ENCODE measurements at regions not wholly inside any gene's neighbourhood (a gene's known extent, or its start where the extent isn't known, plus 50 kb on each side); places are given as distances from the start of the nearest gene placed in this dataset.

DNA sequence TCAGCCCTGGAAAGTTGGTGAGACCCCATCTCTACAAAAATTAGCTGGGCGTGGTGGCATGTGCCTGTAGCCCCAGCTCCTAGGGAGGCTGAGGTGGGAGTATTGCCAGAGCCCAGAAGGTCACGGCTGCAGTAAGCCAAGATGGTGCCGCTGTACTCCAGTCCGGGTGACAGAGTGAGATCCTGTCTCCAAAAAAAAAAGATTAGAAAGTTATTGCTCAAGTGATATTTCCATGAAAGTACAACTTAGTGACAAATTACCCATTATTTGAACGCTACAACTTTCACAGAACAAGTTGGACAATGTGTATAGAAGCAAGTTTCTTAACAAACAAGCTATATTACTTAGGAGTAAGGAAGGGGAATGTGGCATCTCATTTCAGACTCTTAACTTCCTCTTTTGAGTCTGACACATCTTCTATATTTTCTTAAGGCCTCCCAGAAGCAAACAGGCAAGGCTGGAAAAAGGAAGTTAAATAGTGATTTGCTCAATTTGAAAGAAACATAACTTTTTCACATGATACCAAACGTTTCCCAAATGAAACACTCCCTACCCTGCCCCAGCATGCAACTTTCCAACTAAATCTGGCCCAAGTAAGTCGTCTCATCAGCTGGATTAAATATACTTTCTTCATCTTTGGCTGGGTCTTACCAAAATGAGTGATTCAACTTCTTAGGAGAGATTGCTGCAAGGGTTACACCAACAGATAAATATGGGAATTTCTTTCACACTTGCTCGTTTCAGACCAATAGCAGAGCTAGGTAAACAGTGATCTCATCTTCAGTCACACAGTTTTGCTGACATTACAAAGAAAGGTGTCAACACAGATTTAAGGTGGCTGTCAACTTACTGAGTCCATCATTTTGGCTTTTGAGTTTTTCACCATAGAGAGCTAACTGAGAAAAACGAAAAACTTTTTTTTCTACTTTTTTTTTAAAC, 66.3 kb upstream of the KLF6 start (continued):
- TF ChIP-seq, protein P1, sequence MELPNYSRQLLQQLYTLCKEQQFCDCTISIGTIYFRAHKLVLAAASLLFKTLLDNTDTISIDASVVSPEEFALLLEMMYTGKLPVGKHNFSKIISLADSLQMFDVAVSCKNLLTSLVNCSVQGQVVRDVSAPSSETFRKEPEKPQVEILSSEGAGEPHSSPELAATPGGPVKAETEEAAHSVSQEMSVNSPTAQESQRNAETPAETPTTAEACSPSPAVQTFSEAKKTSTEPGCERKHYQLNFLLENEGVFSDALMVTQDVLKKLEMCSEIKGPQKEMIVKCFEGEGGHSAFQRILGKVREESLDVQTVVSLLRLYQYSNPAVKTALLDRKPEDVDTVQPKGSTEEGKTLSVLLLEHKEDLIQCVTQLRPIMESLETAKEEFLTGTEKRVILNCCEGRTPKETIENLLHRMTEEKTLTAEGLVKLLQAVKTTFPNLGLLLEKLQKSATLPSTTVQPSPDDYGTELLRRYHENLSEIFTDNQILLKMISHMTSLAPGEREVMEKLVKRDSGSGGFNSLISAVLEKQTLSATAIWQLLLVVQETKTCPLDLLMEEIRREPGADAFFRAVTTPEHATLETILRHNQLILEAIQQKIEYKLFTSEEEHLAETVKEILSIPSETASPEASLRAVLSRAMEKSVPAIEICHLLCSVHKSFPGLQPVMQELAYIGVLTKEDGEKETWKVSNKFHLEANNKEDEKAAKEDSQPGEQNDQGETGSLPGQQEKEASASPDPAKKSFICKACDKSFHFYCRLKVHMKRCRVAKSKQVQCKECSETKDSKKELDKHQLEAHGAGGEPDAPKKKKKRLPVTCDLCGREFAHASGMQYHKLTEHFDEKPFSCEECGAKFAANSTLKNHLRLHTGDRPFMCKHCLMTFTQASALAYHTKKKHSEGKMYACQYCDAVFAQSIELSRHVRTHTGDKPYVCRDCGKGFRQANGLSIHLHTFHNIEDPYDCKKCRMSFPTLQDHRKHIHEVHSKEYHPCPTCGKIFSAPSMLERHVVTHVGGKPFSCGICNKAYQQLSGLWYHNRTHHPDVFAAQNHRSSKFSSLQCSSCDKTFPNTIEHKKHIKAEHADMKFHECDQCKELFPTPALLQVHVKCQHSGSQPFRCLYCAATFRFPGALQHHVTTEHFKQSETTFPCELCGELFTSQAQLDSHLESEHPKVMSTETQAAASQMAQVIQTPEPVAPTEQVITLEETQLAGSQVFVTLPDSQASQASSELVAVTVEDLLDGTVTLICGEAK (IDR thresholded peaks at IDR 0.05) = 0 out of 2 replicates have a peak, but pooled peaks have one; percentile 15
- TF ChIP-seq, protein P1 (CRISPR knock-in tag; IDR thresholded peaks at IDR 0.05) = no peak
- TF ChIP-seq, protein P2, sequence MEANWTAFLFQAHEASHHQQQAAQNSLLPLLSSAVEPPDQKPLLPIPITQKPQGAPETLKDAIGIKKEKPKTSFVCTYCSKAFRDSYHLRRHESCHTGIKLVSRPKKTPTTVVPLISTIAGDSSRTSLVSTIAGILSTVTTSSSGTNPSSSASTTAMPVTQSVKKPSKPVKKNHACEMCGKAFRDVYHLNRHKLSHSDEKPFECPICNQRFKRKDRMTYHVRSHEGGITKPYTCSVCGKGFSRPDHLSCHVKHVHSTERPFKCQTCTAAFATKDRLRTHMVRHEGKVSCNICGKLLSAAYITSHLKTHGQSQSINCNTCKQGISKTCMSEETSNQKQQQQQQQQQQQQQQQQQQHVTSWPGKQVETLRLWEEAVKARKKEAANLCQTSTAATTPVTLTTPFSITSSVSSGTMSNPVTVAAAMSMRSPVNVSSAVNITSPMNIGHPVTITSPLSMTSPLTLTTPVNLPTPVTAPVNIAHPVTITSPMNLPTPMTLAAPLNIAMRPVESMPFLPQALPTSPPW (CRISPR knock-in tag; IDR thresholded peaks at IDR 0.05) = peak; percentile 28; the same call in 1 of the 2 replicates
- TF ChIP-seq CSDE1 (IDR thresholded peaks at IDR 0.05) (no peak), FOXJ2 (tag; IDR thresholded peaks at IDR 0.05) (0 out of 2 replicates have a peak, but pooled peaks have one; percentile 48), HDAC3 (IDR thresholded peaks at IDR 0.05; ENCODE audit: borderline replicate concordance, partially characterized antibody) (peak; percentile 26), L3MBTL2 (IDR thresholded peaks at IDR 0.05) (peak; percentile 50), FOXP1 (CRISPR knock-in tag; IDR thresholded peaks at IDR 0.05) (no peak), SREBF2 (CRISPR knock-in tag; IDR thresholded peaks at IDR 0.05) (no peak), MAFK (IDR thresholded peaks at IDR 0.05; ENCODE audit: low read length) (peak; percentile 73), SMARCC2 (IDR thresholded peaks at IDR 0.05; ENCODE audit: low read depth) (no peak), YY1 (IDR thresholded peaks at IDR 0.05; ENCODE audit: borderline replicate concordance in 1 of 3, control insufficient read depth in 1 of 3, extremely low read depth in 1 of 3, insufficient read depth in 3 of 3, insufficient read length in 1 of 3, insufficient replicate concordance in 2 of 3, low read depth in 1 of 3, low read length in 2 of 3) (peak in 1 of 3 experiments; percentile 7), SMARCE1 (IDR thresholded peaks at IDR 0.05) (peak; percentile 43; the same call in 1 of the 2 replicates)
- TF ChIP-seq, protein P3, sequence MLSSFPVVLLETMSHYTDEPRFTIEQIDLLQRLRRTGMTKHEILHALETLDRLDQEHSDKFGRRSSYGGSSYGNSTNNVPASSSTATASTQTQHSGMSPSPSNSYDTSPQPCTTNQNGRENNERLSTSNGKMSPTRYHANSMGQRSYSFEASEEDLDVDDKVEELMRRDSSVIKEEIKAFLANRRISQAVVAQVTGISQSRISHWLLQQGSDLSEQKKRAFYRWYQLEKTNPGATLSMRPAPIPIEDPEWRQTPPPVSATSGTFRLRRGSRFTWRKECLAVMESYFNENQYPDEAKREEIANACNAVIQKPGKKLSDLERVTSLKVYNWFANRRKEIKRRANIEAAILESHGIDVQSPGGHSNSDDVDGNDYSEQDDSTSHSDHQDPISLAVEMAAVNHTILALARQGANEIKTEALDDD (IDR thresholded peaks at IDR 0.05) = no peak

Measured in K562 (cell line).